Mesenchymal stem cell (in vitro differentiated cells and primary cell): ENCODE measurements at regions not wholly inside any gene's neighbourhood (a gene's known extent, or its start where the extent isn't known, plus 50 kb on each side); places are given as distances from the start of the nearest gene placed in this dataset. TPM values are rescaled to one million over a fixed set of nuclear protein-coding genes. Genes with fewer than 3 reads are reported as not detected.

ENCODE experiments used
- DNase-seq: peaks from one replicate; pipeline ENCODE4 v3.0.0-alpha.2; 2013
- H2AFZ ChIP-seq: one replicate; pipeline ENCODE4 v1.6.1; 2013; ENCODE audit warnings: low read depth, mild to moderate bottlenecking, control low read depth, inconsistent platforms, low read length, moderate library complexity
- H2AK5ac ChIP-seq: 2 replicates; pipeline ENCODE4 v1.6.1; 2013; ENCODE audit warnings: low read length, moderate library complexity, mild to moderate bottlenecking, inconsistent platforms; ENCODE audit not compliant: severe bottlenecking
- H2BK120ac ChIP-seq: one replicate; pipeline ENCODE4 v1.6.1; 2013; ENCODE audit warnings: low read depth, mild to moderate bottlenecking, inconsistent platforms, low read length, moderate library complexity
- H2BK12ac ChIP-seq, 2 experiments: one replicate each; pipeline ENCODE4 v1.6.1; 2013; ENCODE audit warnings: inconsistent platforms in 2 of 2, low read length in 2 of 2, mild to moderate bottlenecking in 2 of 2, moderate library complexity in 2 of 2, control low read depth in 1 of 2
- H2BK15ac ChIP-seq: one replicate; pipeline ENCODE4 v1.6.1; 2013; ENCODE audit warnings: mild to moderate bottlenecking, low read depth, inconsistent platforms; ENCODE audit not compliant: poor library complexity, severe bottlenecking
- H2BK5ac ChIP-seq: 2 replicates; pipeline ENCODE4 v1.6.1; 2013; ENCODE audit warnings: low read depth, mild to moderate bottlenecking, low read length, control low read depth, inconsistent platforms; ENCODE audit not compliant: poor library complexity, severe bottlenecking
- H3K14ac ChIP-seq, 2 experiments: one replicate each; pipeline ENCODE4 v1.6.1; 2013; ENCODE audit warnings: inconsistent platforms in 2 of 2, low read length in 2 of 2, control low read depth in 1 of 2, mild to moderate bottlenecking in 1 of 2, moderate library complexity in 1 of 2
- H3K18ac ChIP-seq, 2 experiments: one replicate each; pipeline ENCODE4 v1.6.1; 2013; ENCODE audit warnings: inconsistent platforms in 2 of 2, low read length in 2 of 2, control low read depth in 1 of 2, low read depth in 1 of 2, mild to moderate bottlenecking in 1 of 2
- H3K23ac ChIP-seq, 2 experiments: one replicate each; pipeline ENCODE4 v1.6.1; 2013; ENCODE audit warnings: inconsistent platforms in 2 of 2, low read length in 2 of 2, mild to moderate bottlenecking in 2 of 2, moderate library complexity in 2 of 2, control low read depth in 1 of 2
- H3K27ac ChIP-seq: 2 replicates; pipeline ENCODE4 v1.5.1; 2013; ENCODE audit warnings: mild to moderate bottlenecking, moderate library complexity, low read length, control low read depth, inconsistent platforms; ENCODE audit not compliant: poor library complexity, severe bottlenecking
- H3K27me3 ChIP-seq, 2 experiments: 2 replicates each; pipeline versions ENCODE4 v1.6.1 to v1.7.0; 2013; ENCODE audit warnings: low read length in 2 of 2, mild to moderate bottlenecking in 2 of 2, moderate library complexity in 2 of 2, control low read depth in 1 of 2, inconsistent platforms in 1 of 2; ENCODE audit not compliant: control insufficient read depth in 1 of 2, insufficient read depth in 1 of 2
- H3K36me3 ChIP-seq, 2 experiments: 2 replicates each; pipeline versions ENCODE4 v1.6.1 to v1.7.0; 2013; ENCODE audit warnings: low read length in 2 of 2, control low read depth in 1 of 2, inconsistent platforms in 1 of 2, low read depth in 1 of 2, mild to moderate bottlenecking in 1 of 2; ENCODE audit not compliant: insufficient read depth in 2 of 2, control insufficient read depth in 1 of 2
- H3K4ac ChIP-seq, 2 experiments: one replicate each; pipeline ENCODE4 v1.6.1; 2013; ENCODE audit warnings: inconsistent platforms in 2 of 2, low read length in 2 of 2, mild to moderate bottlenecking in 2 of 2, moderate library complexity in 2 of 2, control low read depth in 1 of 2, low read depth in 1 of 2
- H3K4me1 ChIP-seq: 2 replicates; pipeline ENCODE4 v1.6.1; 2013; ENCODE audit warnings: low read depth, low read length, control low read depth; ENCODE audit not compliant: control insufficient read depth, insufficient read depth
- H3K4me2 ChIP-seq: 2 replicates; pipeline ENCODE4 v1.6.1; 2013; ENCODE audit warnings: low read length, mild to moderate bottlenecking, inconsistent platforms; ENCODE audit not compliant: poor library complexity, severe bottlenecking
- H3K4me3 ChIP-seq, 2 experiments: 2 replicates each; pipeline versions ENCODE4 v1.5.1 to v1.7.0; 2013; ENCODE audit warnings: low read length in 2 of 2, mild to moderate bottlenecking in 2 of 2, control low read depth in 1 of 2, low read depth in 1 of 2; ENCODE audit not compliant: insufficient read depth in 1 of 2
- H3K79me1 ChIP-seq: replicated peaks from 2 replicates; pipeline ENCODE4 v1.6.1; 2013; ENCODE audit warnings: mild to moderate bottlenecking, control low read depth, low read length, inconsistent platforms; ENCODE audit not compliant: poor library complexity, severe bottlenecking
- H3K9ac ChIP-seq: 2 replicates; pipeline ENCODE4 v1.7.0; 2013; ENCODE audit warnings: mild to moderate bottlenecking, low read length, moderate library complexity
- H3K9me3 ChIP-seq: 2 replicates; pipeline ENCODE4 v1.7.0; 2013; ENCODE audit warnings: mild to moderate bottlenecking, low read length; ENCODE audit not compliant: control insufficient read depth
- H4K8ac ChIP-seq: one replicate; pipeline ENCODE4 v1.6.1; 2013; ENCODE audit warnings: inconsistent platforms, mild to moderate bottlenecking, low read length, moderate library complexity
- H4K91ac ChIP-seq: one replicate; pipeline ENCODE4 v1.6.1; 2013; ENCODE audit warnings: mild to moderate bottlenecking, low read length, inconsistent platforms
- WGBS: methylation state at CpG from one replicate; pipeline ENCODE4 v1.1.7; 2013; ENCODE audit warnings: mixed read lengths; 5-methylcytosine and 5-hydroxymethylcytosine counted together
- small RNA-seq: library from polyadenylated mRNA; stranded (forward); fragments of <200 nt; extraction: miRNeasy Mini kit (QIAGEN cat#:217004); gene quantifications from one replicate; pipeline ENCODE3, GENCODE V24; 2013; ENCODE audit warnings: low read depth

- 86% methylated on average over 1 of the region's 1 CpG for WGBS
- H3K27ac ChIP-seq = no peak overlapping the region
- no peak overlapping the region for H3K4me2 ChIP-seq
- H4K91ac ChIP-seq = no peak overlapping the region
- H2AK5ac ChIP-seq = no peak overlapping the region
- H3K36me3 ChIP-seq = no peaks in the 10 kb centered on the region
- H3K14ac ChIP-seq = no peak overlapping the region
- no peak overlapping the region for H2BK12ac ChIP-seq
- no peaks in the 10 kb centered on the region for H3K27me3 ChIP-seq
- H3K9ac ChIP-seq = no peak overlapping the region
- no peak overlapping the region for H3K23ac ChIP-seq
- DNase-seq = no peak
- H4K8ac ChIP-seq = no peak overlapping the region
- H2BK15ac ChIP-seq = no peak overlapping the region
- H2AFZ ChIP-seq = no peak overlapping the region
- no peak overlapping the region for H3K4ac ChIP-seq
- no peaks in the 10 kb centered on the region for H3K79me1 ChIP-seq
- no peak overlapping the region for H2BK120ac ChIP-seq
- no peak overlapping the region for H3K18ac ChIP-seq
- no peaks in the 10 kb centered on the region for H3K9me3 ChIP-seq
- H3K4me1 ChIP-seq = no peaks in the 10 kb centered on the region
- H2BK5ac ChIP-seq = no peak overlapping the region
- no peak overlapping the region for H3K4me3 ChIP-seq
These were observed 1762.6 kb downstream of the RPA4 start for GRCh38 chrX:98646351-98646750.

- Histone ChIP-seq H3K27me3 (no peaks in the 10 kb centered on the region), H3K36me3 (no peaks in the 10 kb centered on the region)
These were observed 1755.5 kb downstream of the PCDH19 start for GRCh38 chrX:98654565-98654964.

More at GRCh38 chrX:98654565-98654964, 1755.5 kb downstream of the PCDH19 start:
- Histone ChIP-seq H2AFZ (no peak overlapping the region), H2AK5ac (no peak overlapping the region), H3K14ac (no peak overlapping the region), H3K9ac (no peak overlapping the region), H2BK5ac (no peak overlapping the region), H3K18ac (no peak overlapping the region), H4K8ac (no peak overlapping the region), H4K91ac (no peak overlapping the region), H3K23ac (no peak overlapping the region), H3K27ac (no peak overlapping the region), H2BK12ac (no peak overlapping the region), H3K9me3 (peaks cover 2% of the 10 kb centered on the region), H3K4me2 (no peak overlapping the region), H3K79me1 (no peaks in the 10 kb centered on the region), H3K4me3 (no peak overlapping the region), H3K4me1 (no peaks in the 10 kb centered on the region), H2BK15ac (no peak overlapping the region), H2BK120ac (no peak overlapping the region), H3K4ac (no peak overlapping the region)
- DNase-seq = no peak

Small RNA genes lying in the stretch of these regions (small RNA-seq; reads per million reads assigned to genes)
- gene AL357312.1 = not detected
